NCI-H2171 treated with DMSO at 0.1 percent for 48 hours (cell line): ENCODE measurements at regions not wholly inside any gene's neighbourhood (a gene's known extent, or its start where the extent isn't known, plus 50 kb on each side); places are given as distances from the start of the nearest gene placed in this dataset.

ENCODE experiments used
- DNase-seq: peaks from one replicate; lab custom pipeline; 2025; lab: John Stamatoyannopoulos, UW

DNA sequence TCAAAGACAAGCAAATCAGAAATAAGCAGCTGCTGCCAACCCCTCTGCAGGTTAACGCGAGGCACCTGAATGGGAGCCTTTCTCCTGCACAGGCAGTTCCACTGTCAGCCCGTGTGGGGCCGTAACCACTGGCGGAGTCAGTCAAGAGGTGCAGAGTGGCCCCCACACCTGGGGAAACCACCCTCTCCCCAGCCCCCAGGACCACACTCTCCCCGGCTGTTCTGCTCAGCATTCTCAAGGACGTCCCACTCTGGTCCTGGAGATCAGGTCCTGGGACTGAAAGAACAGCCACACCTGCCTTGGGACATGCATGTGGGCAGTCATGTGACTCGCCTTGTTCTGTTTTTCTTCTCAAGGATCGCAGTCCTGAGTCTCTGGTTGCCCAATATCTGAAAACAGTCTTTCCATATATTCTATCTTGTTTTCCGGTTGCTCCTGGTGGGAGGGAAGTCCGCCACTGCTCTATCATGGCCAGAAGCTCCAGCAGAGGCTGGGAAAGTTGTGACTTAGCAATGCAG is 252.5 kb downstream of the PTPRU start:
- no peak for DNase-seq

- no peak for DNase-seq
These were observed 251.9 kb downstream of the PTPRU start for GRCh38 chr1:29488086-29488793.

- no peak for DNase-seq
These were observed 251.0 kb downstream of the PTPRU start for GRCh38 chr1:29487291-29487690.

GRCh38 chr1:29485096-29485925 is 249.0 kb downstream of the PTPRU start:
- no peak for DNase-seq

DNA sequence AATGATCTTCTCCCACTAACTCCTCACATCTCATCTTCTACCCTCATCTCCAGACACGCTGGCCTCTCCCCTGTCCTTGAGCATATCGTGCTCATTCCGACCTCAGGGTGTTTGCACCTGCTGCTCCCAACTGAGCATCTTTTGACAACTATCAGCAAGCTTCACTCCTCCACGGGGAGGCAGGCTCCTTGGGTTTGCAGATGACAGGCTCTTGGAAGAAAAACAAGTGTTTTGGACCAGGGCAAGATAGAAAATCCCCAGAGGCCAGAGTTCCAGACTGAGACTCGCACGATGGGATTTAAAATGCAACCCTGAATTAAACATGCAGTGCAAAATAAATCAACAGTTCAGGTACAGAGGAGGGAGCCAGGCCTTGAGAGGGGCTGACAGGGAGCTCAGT is 246.7 kb downstream of the PTPRU start:
- DNase-seq: no peak

DNA sequence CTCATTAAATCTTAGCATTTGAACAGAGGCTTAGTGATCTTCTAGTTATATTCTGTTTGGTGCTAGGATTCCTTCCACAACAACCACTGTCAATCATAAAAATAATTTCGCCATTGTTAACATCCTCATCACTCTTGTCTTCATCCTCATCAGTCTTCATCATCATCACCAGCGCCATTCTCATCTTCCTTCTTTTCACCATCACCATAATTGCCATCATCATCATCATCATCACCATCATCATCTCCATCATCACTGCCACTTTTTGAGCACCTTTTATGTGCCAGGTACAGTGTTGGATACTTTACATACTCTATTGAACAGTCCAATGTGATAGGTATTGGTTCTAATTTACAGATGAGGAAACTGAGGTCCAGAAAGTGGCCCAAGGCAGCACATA is 245.7 kb downstream of the PTPRU start:
- no peak for DNase-seq

GRCh38 chr1:29481031-29481430 is 244.7 kb downstream of the PTPRU start:
- no peak for DNase-seq

DNA sequence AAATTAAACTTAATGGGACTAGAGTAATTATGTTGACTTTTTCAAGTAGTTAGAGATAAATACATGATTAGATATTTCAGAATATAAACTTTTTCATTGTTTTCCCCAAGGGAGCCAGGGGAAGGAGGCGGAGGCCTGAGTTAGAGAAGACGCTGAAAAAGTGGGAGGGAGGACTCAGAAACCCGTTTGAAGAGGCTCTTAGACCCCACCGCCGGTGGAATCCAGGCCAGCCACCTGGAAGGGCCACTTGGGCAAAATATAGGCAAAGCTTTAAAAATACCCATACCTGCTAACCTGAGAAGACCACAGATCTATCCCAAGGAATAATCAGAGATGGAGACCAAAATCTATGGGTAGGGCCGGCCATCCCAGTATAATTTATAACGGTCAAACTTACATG is 242.6 kb downstream of the PTPRU start:
- no peak for DNase-seq

GRCh38 chr1:29478151-29478791 is 241.9 kb downstream of the PTPRU start:
- no peak for DNase-seq

GRCh38 chr1:29475326-29475725 is 239.0 kb downstream of the PTPRU start:
- DNase-seq: peak; percentile 74

GRCh38 chr1:29474274-29475244 is 238.2 kb downstream of the PTPRU start:
- no peak for DNase-seq

- DNase-seq: peak; percentile 41
These were observed 237.0 kb downstream of the PTPRU start for GRCh38 chr1:29473161-29473855.

GRCh38 chr1:29471487-29472313 is 235.4 kb downstream of the PTPRU start:
- peak; percentile 42 for DNase-seq

DNA sequence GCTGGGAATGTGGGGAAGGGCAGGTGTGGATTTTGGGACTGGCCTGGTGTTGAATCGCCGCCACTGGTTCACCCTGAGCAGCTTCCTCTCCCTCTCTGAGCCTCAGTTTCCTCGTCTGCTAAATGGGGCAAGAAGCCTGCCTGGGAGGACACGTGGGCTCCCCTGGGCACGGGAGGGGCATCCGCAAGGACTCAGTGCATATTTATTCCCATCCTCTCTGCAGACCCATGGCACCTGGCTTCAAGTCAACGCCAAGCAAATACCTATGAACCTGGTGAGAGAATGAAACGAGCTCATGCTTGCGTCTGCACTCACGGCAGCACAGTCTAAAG is 234.4 kb downstream of the PTPRU start:
- no peak for DNase-seq

- DNase-seq: peak; percentile 66
These were observed 233.9 kb downstream of the PTPRU start for GRCh38 chr1:29470087-29470787.

- no peak for DNase-seq
These were observed 233.1 kb downstream of the PTPRU start for GRCh38 chr1:29469457-29469856.

DNA sequence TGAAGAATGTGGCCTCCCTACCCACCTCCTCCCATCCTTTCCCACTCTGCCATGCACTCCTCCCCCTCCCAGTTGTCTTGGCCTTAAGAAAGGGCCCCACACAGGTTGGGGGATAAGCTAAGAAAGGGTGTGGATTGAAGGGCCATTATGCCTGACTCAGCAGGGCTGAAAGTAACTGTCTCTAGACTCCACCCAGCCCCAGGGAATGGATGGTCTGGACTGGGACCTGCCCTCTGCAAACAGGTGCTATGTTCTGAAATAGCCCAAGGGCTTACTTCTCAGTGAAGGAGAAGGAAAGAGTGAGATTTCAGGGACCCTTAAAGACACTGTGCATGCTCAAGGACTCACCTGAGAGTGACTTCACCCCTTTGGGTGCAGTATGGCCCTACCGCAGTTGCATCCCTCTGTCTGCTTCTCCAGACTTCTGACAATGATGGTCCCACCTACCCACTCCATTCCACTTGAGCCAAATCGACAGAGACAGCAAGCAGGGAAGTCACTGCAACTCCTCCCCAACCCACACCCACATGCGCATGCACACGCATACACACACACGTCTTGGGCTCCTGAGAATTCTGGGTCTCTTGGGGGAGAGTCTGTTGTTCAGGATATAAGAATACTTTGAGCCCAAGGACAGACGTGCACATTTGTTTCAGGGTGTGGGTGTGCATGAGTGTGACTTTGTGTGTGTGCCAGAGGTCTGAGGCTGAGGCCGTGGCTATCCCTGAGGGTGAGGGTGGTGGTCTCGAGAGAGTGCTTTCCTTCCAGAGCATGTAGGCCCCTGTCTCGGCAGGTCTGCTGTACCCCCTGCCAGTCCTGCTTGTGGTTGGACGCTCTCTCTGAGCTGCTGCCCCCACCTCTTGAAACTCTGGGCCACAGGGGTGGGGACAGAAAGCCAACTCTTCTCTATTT is 231.9 kb downstream of the PTPRU start:
- no peak for DNase-seq

- no peak for DNase-seq
These were observed 229.9 kb downstream of the PTPRU start for GRCh38 chr1:29466258-29466657.
